Pancreas (tissue), 10 donors: ENCODE measurements at regions not wholly inside any gene's neighbourhood (a gene's known extent, or its start where the extent isn't known, plus 50 kb on each side); places are given as distances from the start of the nearest gene placed in this dataset.
"Not testable (repeated sequence)": the region's sequence is repeated elsewhere in the genome, so short reads cannot be mapped to it uniquely, and the experiment has no call there.

ENCODE experiments used
- ATAC-seq, 4 donors: fragments of 200-7000 bp; cut with Tn5 transposase; one replicate each; pipeline versions ENCODE4 v1.8.0 to v1.9.1; 2020; ENCODE audit warnings: mild to moderate bottlenecking in 4 of 4, moderate library complexity in 4 of 4
- DNase-seq, 6 donors: peaks; one replicate each; pipeline ENCODE4 v3.0.0-alpha.2; 2020
- FAIRE-seq: peaks from 2 replicates; lab custom pipeline; 2012; peaks lifted over from hg19 to GRCh38; lab: Jason Lieb, UNC
- H3K27ac ChIP-seq, 4 donors: fragments of 200-600 bp; sonication (generic); 1 replicate in 3 of 4; 2 replicates in 1 of 4; pipeline versions ENCODE4 v1.5.0 to v1.8.0; 2020
- H3K27me3 ChIP-seq, 4 donors: fragments of 200-600 bp; one replicate each; pipeline ENCODE4 v1.8.0; 2021
- H3K36me3 ChIP-seq, 3 donors: fragments of 200-600 bp; sonication (generic) in 1 of 3; one replicate each; pipeline versions ENCODE4 v1.5.0 to v1.8.0; 2020 to 2021
- H3K4me1 ChIP-seq, 3 donors: fragments of 200-600 bp; one replicate each; pipeline ENCODE4 v1.8.0; 2021
- H3K4me3 ChIP-seq, 4 donors: fragments of 200-600 bp; sonication (generic) in 2 of 4; one replicate each; pipeline versions ENCODE4 v1.5.0 to v1.8.0; 2020 to 2021
- H3K9me3 ChIP-seq, 4 donors: fragments of 200-600 bp; one replicate each; pipeline ENCODE4 v1.8.0; 2021
- CTCF ChIP-seq, 4 donors: fragments of 200-600 bp; sonication (generic) in 3 of 4; IDR thresholded peaks; one replicate each; pipeline versions ENCODE4 v1.5.0 to v1.8.0; 2021; ENCODE audit warnings: antibody characterized with exemption in 4 of 4
- WGBS, 2 donors: extraction: QIAGEN DNeasy Blood & Tissue Kit; methylation state at CpG; one replicate each; pipeline ENCODE4 v1.1.7; 2013; 5-methylcytosine and 5-hydroxymethylcytosine counted together
- intact Hi-C, 3 donors: fragments of 100-400 bp; cut with DNase I; formaldehyde crosslinking; loops; one replicate each; pipeline versions ENCODE4 v1.11.1 to v1.14.2; 2022
- donor health status: healthy with polysubstance abuse.
- donor health status: DM: no; HTN: no; CAD: no; lungs with moderate emphysema.
- donor health status: DM: no; HTN: no; CAD: no.
- donor health status: control.
- donor health status: control.
- donor health status: Bipolar disorder and iron deficiency.
- donor health status: DM: yes; HTN: yes; CAD: no.
- donor health status: DM: no; HTN: no; CAD: no.
- donor health status: DM: no; HTN: no; CAD: no.
- donor health status: DM: yes; HTN: yes; CAD: no.

DNA sequence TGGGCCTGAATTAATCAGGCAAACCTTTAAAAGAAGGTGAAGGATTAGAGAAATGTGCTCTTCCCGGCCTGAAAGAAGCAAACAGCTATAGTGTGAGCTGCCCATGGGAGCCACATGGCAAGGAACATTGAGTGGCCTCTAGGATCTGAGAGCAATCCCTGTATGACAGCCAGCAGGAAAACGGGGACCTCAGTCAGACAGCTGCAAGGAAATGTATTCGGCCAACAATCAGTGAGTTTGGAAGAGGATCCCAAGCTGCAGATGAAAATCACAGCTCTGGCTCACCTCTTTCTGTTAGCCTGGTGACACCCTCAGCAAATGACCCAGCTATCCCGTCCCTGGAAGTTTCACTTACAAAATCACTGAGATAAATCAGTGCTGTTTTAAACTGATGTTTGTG lies 309.2 kb downstream of the SH3GL2 start:
- no peak for DNase-seq
- no peak for FAIRE-seq
- ATAC-seq = no peak
- intact Hi-C loops = no loop called here
- TF ChIP-seq CTCF (IDR thresholded peaks at IDR 0.05) = no peak
- WGBS, 2 donors = 61 to 78% methylated on average over 4 of the region's 4 CpGs
- H3K4me1 ChIP-seq = no peaks in the 10 kb centered on the region
- H3K36me3 ChIP-seq = no peaks in the 10 kb centered on the region
- no peak overlapping the region for H3K27ac ChIP-seq
- H3K9me3 ChIP-seq = no peaks in the 10 kb centered on the region
- no peak overlapping the region for H3K4me3 ChIP-seq
- no peaks in the 10 kb centered on the region for H3K27me3 ChIP-seq

DNA sequence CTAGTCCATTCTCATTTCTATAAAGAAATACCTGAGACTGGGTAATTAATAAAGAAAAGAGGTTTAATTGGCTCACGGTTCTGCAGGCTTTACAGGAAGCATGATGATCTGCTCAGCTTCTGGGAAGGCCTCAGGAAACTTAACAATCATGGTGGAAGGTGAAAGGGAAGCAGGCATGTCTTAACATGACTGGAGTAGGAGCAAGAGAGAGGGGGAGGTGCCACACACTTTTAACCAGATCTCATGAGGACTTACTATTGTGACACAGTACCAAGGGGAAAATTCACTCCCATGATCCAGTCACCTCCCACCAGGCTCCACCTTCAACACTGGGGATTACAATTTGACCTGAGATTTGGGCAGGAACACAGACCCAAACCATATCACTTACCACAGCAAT lies 310.1 kb downstream of the SH3GL2 start:
- H3K4me3 ChIP-seq, H3K4me1 ChIP-seq, DNase-seq, H3K36me3 ChIP-seq, H3K9me3 ChIP-seq, H3K27me3 ChIP-seq, H3K27ac ChIP-seq, intact Hi-C loops, FAIRE-seq, ATAC-seq: not testable (repeated sequence)
- 43 to 46% methylated on average over 1 of the region's 1 CpG for WGBS, 2 donors

- no peak for TF ChIP-seq CTCF (IDR thresholded peaks at IDR 0.05)
- Histone ChIP-seq H3K36me3 (no peaks in the 10 kb centered on the region), H3K27me3 (peaks cover 0 to 4% (median 0%) of the 10 kb centered on the region in 4 donors), H3K27ac (no peak overlapping the region), H3K4me3 (no peak overlapping the region), H3K4me1 (no peaks in the 10 kb centered on the region), H3K9me3 (no peaks in the 10 kb centered on the region)
- no peak for ATAC-seq
- no peak for DNase-seq
- FAIRE-seq = no peak
- 32% methylated on average over 4 of the region's 4 CpGs for WGBS, 2 donors
- intact Hi-C loops = no loop called here
Observed at GRCh38 chr9:17894501-17895160, 315.8 kb downstream of the SH3GL2 start.

- ATAC-seq = no peak
- peaks cover 0 to 8% (median under 1%) of the 10 kb centered on the region in 4 donors for H3K27me3 ChIP-seq
- no peak overlapping the region for H3K27ac ChIP-seq
- no peaks in the 10 kb centered on the region for H3K4me1 ChIP-seq
- DNase-seq = no peak
- WGBS, 2 donors = 76 to 79% methylated on average over 7 of the region's 7 CpGs
- TF ChIP-seq CTCF (IDR thresholded peaks at IDR 0.05) = no peak
- H3K36me3 ChIP-seq = no peaks in the 10 kb centered on the region
- H3K4me3 ChIP-seq = no peak overlapping the region
- intact Hi-C loops = no loop called here
- no peak for FAIRE-seq
- H3K9me3 ChIP-seq = no peaks in the 10 kb centered on the region
Observed at GRCh38 chr9:17900606-17901005, 321.7 kb downstream of the SH3GL2 start.

DNA sequence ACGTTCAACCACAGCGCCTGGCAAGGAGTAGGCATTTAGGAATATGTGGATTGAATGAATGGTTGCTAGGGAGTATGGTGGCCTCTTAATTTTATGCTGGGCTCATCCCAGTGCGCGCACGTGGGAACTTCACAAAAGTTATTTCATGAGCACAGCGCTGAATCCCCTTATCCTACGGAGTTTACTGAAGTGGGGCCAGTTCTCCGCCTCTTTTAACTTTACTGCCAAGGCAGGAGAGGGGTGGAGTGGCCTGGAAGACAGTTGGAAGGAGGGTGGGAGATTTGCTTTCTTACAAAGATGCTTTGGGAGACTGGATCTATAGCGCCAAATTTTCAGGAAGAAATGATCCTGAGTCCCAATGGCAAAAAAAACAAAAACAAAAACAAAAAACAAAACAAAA lies 326.5 kb downstream of the SH3GL2 start:
- H3K36me3 ChIP-seq = no peaks in the 10 kb centered on the region
- H3K9me3 ChIP-seq = no peaks in the 10 kb centered on the region
- DNase-seq (no peak), ATAC-seq (no peak), FAIRE-seq (no peak)
- peaks cover 0 to 21% (median 1%) of the 10 kb centered on the region in 4 donors for H3K27me3 ChIP-seq
- no peak for TF ChIP-seq CTCF (IDR thresholded peaks at IDR 0.05)
- H3K4me1 ChIP-seq = no peaks in the 10 kb centered on the region
- intact Hi-C loops = no loop called here
- WGBS, 2 donors = 28 to 30% methylated on average over 9 of the region's 9 CpGs
- no peak overlapping the region for H3K4me3 ChIP-seq
- H3K27ac ChIP-seq = no peak overlapping the region
